Effector memory CD8-positive, alpha-beta T cell (primary cell): ENCODE measurements at regions not wholly inside any gene's neighbourhood (a gene's known extent, or its start where the extent isn't known, plus 50 kb on each side); places are given as distances from the start of the nearest gene placed in this dataset.

Experiments
- ATAC-seq: fragments of 150-1000 bp; cut with Tn5 transposase; replicated peaks from 2 replicates; pipeline ENCODE4 v1.10.0; 2021; ENCODE audit warnings: mild to moderate bottlenecking, moderate library complexity
- DNase-seq, 3 experiments: peaks; one replicate each; pipeline ENCODE4 v3.0.0; 2021
- H3K27ac Mint-ChIP-seq, 2 donors: one replicate each; pipeline ENCODE4 v1.8.0; 2022; ENCODE audit warnings: mild to moderate bottlenecking in 2 of 2, mixed read lengths in 2 of 2, moderate library complexity in 2 of 2
- H3K27me3 Mint-ChIP-seq, 2 donors: one replicate each; pipeline ENCODE4 v1.8.0; 2022; ENCODE audit warnings: mixed read lengths in 2 of 2
- H3K36me3 Mint-ChIP-seq: one replicate; pipeline ENCODE4 v1.8.0; 2022; ENCODE audit warnings: mild to moderate bottlenecking, moderate library complexity, mixed read lengths; ENCODE audit not compliant: insufficient read depth
- H3K4me1 Mint-ChIP-seq, 2 donors: one replicate each; pipeline ENCODE4 v1.8.0; 2022; ENCODE audit warnings: low read depth in 2 of 2, mixed read lengths in 2 of 2
- H3K4me3 Mint-ChIP-seq, 2 donors: one replicate each; pipeline ENCODE4 v1.8.0; 2022; ENCODE audit warnings: mild to moderate bottlenecking in 2 of 2, mixed read lengths in 2 of 2, moderate library complexity in 2 of 2
- H3K9me3 Mint-ChIP-seq, 2 donors: one replicate each; pipeline ENCODE4 v1.8.0; 2022; ENCODE audit warnings: mixed read lengths in 2 of 2

- H3K4me3 Mint-ChIP-seq = no peak overlapping the region
- no peak overlapping the region for H3K27ac Mint-ChIP-seq
- H3K4me1 Mint-ChIP-seq = no peaks in the 10 kb centered on the region
- H3K27me3 Mint-ChIP-seq = no peaks in the 10 kb centered on the region
- DNase-seq (no peak), ATAC-seq (no peak)
- no peaks in the 10 kb centered on the region for H3K9me3 Mint-ChIP-seq
- H3K36me3 Mint-ChIP-seq = peaks cover 8% of the 10 kb centered on the region
Observed at GRCh38 chr3:104788807-104789206, 577.9 kb upstream of the ALCAM start.

- H3K4me3 Mint-ChIP-seq = no peak overlapping the region
- DNase-seq (no peak), ATAC-seq (no peak)
- H3K9me3 Mint-ChIP-seq = no peaks in the 10 kb centered on the region
- H3K27ac Mint-ChIP-seq = no peak overlapping the region
- no peaks in the 10 kb centered on the region for H3K4me1 Mint-ChIP-seq
- H3K27me3 Mint-ChIP-seq = no peaks in the 10 kb centered on the region
- H3K36me3 Mint-ChIP-seq = peaks cover 8% of the 10 kb centered on the region
Observed at GRCh38 chr3:104791331-104791730, 575.4 kb upstream of the ALCAM start.

GRCh38 chr3:104796556-104796955, 570.2 kb upstream of the ALCAM start:
- ATAC-seq (no peak), DNase-seq (no peak)
- Mint-ChIP-seq H3K4me3 (no peak overlapping the region), H3K36me3 (peaks cover 8% of the 10 kb centered on the region), H3K27ac (no peak overlapping the region), H3K27me3 (no peaks in the 10 kb centered on the region), H3K9me3 (no peaks in the 10 kb centered on the region), H3K4me1 (no peaks in the 10 kb centered on the region)

- H3K36me3 Mint-ChIP-seq = no peaks in the 10 kb centered on the region
- H3K27me3 Mint-ChIP-seq = no peaks in the 10 kb centered on the region
- DNase-seq = no peak
- no peak for ATAC-seq
- no peaks in the 10 kb centered on the region for H3K4me1 Mint-ChIP-seq
- H3K27ac Mint-ChIP-seq = no peak overlapping the region
- H3K4me3 Mint-ChIP-seq = no peak overlapping the region
- H3K9me3 Mint-ChIP-seq = no peaks in the 10 kb centered on the region
Observed at GRCh38 chr3:104805042-104805441, 561.7 kb upstream of the ALCAM start.

GRCh38 chr3:104805508-104805907, 561.2 kb upstream of the ALCAM start:
- no peaks in the 10 kb centered on the region for H3K9me3 Mint-ChIP-seq
- ATAC-seq (no peak), DNase-seq (no peak)
- H3K4me3 Mint-ChIP-seq = no peak overlapping the region
- H3K4me1 Mint-ChIP-seq = no peaks in the 10 kb centered on the region
- H3K27me3 Mint-ChIP-seq = no peaks in the 10 kb centered on the region
- no peaks in the 10 kb centered on the region for H3K36me3 Mint-ChIP-seq
- H3K27ac Mint-ChIP-seq = no peak overlapping the region

- Mint-ChIP-seq H3K4me3 (no peak overlapping the region), H3K36me3 (no peaks in the 10 kb centered on the region), H3K9me3 (no peaks in the 10 kb centered on the region), H3K27me3 (no peaks in the 10 kb centered on the region), H3K4me1 (no peaks in the 10 kb centered on the region), H3K27ac (no peak overlapping the region)
- ATAC-seq (no peak), DNase-seq (no peak)
Observed at GRCh38 chr3:104810896-104811295, 555.8 kb upstream of the ALCAM start.

- Mint-ChIP-seq H3K4me3 (no peak overlapping the region), H3K4me1 (no peaks in the 10 kb centered on the region), H3K36me3 (no peaks in the 10 kb centered on the region), H3K27ac (no peak overlapping the region), H3K27me3 (no peaks in the 10 kb centered on the region), H3K9me3 (peaks cover 4 to 9% of the 10 kb centered on the region in 2 donors)
- no peak for DNase-seq
- ATAC-seq = no peak
Observed at GRCh38 chr3:104816008-104816407, 550.7 kb upstream of the ALCAM start.

- Mint-ChIP-seq H3K27me3 (no peaks in the 10 kb centered on the region), H3K36me3 (no peaks in the 10 kb centered on the region), H3K4me1 (no peaks in the 10 kb centered on the region), H3K4me3 (no peak overlapping the region), H3K27ac (no peak overlapping the region), H3K9me3 (peaks cover 7 to 13% of the 10 kb centered on the region in 2 donors)
- DNase-seq = no peak
- ATAC-seq = no peak
Observed at GRCh38 chr3:104816716-104817115, 550.0 kb upstream of the ALCAM start.

GRCh38 chr3:104819333-104819732, 547.4 kb upstream of the ALCAM start:
- Mint-ChIP-seq H3K27ac (no peak overlapping the region), H3K27me3 (no peaks in the 10 kb centered on the region), H3K9me3 (peaks cover 7 to 13% of the 10 kb centered on the region in 2 donors), H3K4me1 (no peaks in the 10 kb centered on the region), H3K4me3 (no peak overlapping the region), H3K36me3 (no peaks in the 10 kb centered on the region)
- no peak for ATAC-seq
- DNase-seq = no peak

- H3K36me3 Mint-ChIP-seq = no peaks in the 10 kb centered on the region
- ATAC-seq (no peak), DNase-seq (no peak)
- no peak overlapping the region for H3K27ac Mint-ChIP-seq
- H3K4me1 Mint-ChIP-seq = no peaks in the 10 kb centered on the region
- H3K9me3 Mint-ChIP-seq = peaks cover 7 to 13% of the 10 kb centered on the region in 2 donors
- no peak overlapping the region for H3K4me3 Mint-ChIP-seq
- H3K27me3 Mint-ChIP-seq = no peaks in the 10 kb centered on the region
Observed at GRCh38 chr3:104820959-104821358, 545.8 kb upstream of the ALCAM start.

- Mint-ChIP-seq H3K4me3 (no peak overlapping the region), H3K4me1 (no peaks in the 10 kb centered on the region), H3K27ac (no peak overlapping the region), H3K36me3 (no peaks in the 10 kb centered on the region), H3K27me3 (no peaks in the 10 kb centered on the region), H3K9me3 (peaks cover 7 to 13% of the 10 kb centered on the region in 2 donors)
- DNase-seq (no peak), ATAC-seq (no peak)
Observed at GRCh38 chr3:104825116-104825515, 541.6 kb upstream of the ALCAM start.

GRCh38 chr3:104831071-104831470, 535.6 kb upstream of the ALCAM start:
- H3K4me3 Mint-ChIP-seq = no peak overlapping the region
- H3K27me3 Mint-ChIP-seq = no peaks in the 10 kb centered on the region
- H3K27ac Mint-ChIP-seq = no peak overlapping the region
- no peaks in the 10 kb centered on the region for H3K9me3 Mint-ChIP-seq
- H3K36me3 Mint-ChIP-seq = no peaks in the 10 kb centered on the region
- ATAC-seq (no peak), DNase-seq (no peak)
- no peaks in the 10 kb centered on the region for H3K4me1 Mint-ChIP-seq

- DNase-seq (no peak), ATAC-seq (no peak)
- no peak overlapping the region for H3K4me3 Mint-ChIP-seq
- no peaks in the 10 kb centered on the region for H3K27me3 Mint-ChIP-seq
- no peaks in the 10 kb centered on the region for H3K36me3 Mint-ChIP-seq
- no peaks in the 10 kb centered on the region for H3K9me3 Mint-ChIP-seq
- no peak overlapping the region for H3K27ac Mint-ChIP-seq
- no peaks in the 10 kb centered on the region for H3K4me1 Mint-ChIP-seq
Observed at GRCh38 chr3:104832530-104832929, 534.2 kb upstream of the ALCAM start.

- ATAC-seq = no peak
- Mint-ChIP-seq H3K27ac (no peak overlapping the region), H3K4me3 (no peak overlapping the region), H3K36me3 (no peaks in the 10 kb centered on the region), H3K27me3 (no peaks in the 10 kb centered on the region), H3K4me1 (no peaks in the 10 kb centered on the region), H3K9me3 (no peaks in the 10 kb centered on the region)
- no peak for DNase-seq
Observed at GRCh38 chr3:104835376-104835775, 531.3 kb upstream of the ALCAM start.

- Mint-ChIP-seq H3K36me3 (no peaks in the 10 kb centered on the region), H3K27ac (no peak overlapping the region), H3K27me3 (no peaks in the 10 kb centered on the region), H3K4me3 (no peak overlapping the region), H3K4me1 (no peaks in the 10 kb centered on the region), H3K9me3 (peaks cover 0 to 5% of the 10 kb centered on the region in 2 donors)
- DNase-seq (no peak), ATAC-seq (no peak)
Observed at GRCh38 chr3:104846270-104846669, 520.4 kb upstream of the ALCAM start.
